PC-3 (cell line): ENCODE measurements at regions not wholly inside any gene's neighbourhood (a gene's known extent, or its start where the extent isn't known, plus 50 kb on each side); places are given as distances from the start of the nearest gene placed in this dataset.

Experiments
- CTCF ChIP-seq: fragments of 300-600 bp; sonication (generic); conservative IDR thresholded peaks from 2 replicates; pipeline ENCODE4 v1.5.1; 2017; ENCODE audit warnings: antibody characterized with exemption, low read depth, mild to moderate bottlenecking, low read length
- EZH2 ChIP-seq: fragments of 300-600 bp; sonication (generic); IDR thresholded peaks from one replicate; pipeline ENCODE4 v1.6.1; 2017; ENCODE audit warnings: antibody characterized with exemption, mild to moderate bottlenecking, low read length; ENCODE audit not compliant: unreplicated experiment
- EZH2phosphoT487 ChIP-seq: fragments of 300-600 bp; sonication (generic); IDR thresholded peaks from 2 replicates; pipeline ENCODE4 v1.6.1; 2018; ENCODE audit warnings: mild to moderate bottlenecking, antibody characterized with exemption, low read length, borderline replicate concordance

- no peak for TF ChIP-seq CTCF
- no peak for TF ChIP-seq EZH2phosphoT487
- no peak for TF ChIP-seq EZH2
These were observed 67.2 kb upstream of the MEGF10 start for GRCh38 chr5:127223256-127223974.
